ENCODE measurements at regions not wholly inside any gene's neighbourhood (a gene's known extent, or its start where the extent isn't known, plus 50 kb on each side); places are given as distances from the start of the nearest gene placed in this dataset.

- Histone ChIP-seq H3K36me3 (ENCODE audit: control insufficient read depth, insufficient read depth, low read length) (no peaks in the 10 kb centered on the region), H3K4me1 (ENCODE audit: control insufficient read depth, insufficient read depth, low read length) (no peaks in the 10 kb centered on the region), H3K27me3 (ENCODE audit: control insufficient read depth, insufficient read depth, low read length) (no peaks in the 10 kb centered on the region), H3K4me3 (ENCODE audit: low read depth in 2 of 2, low read length in 2 of 2) (no peak overlapping the region), H3K27ac (ENCODE audit: low read length) (no peak overlapping the region), H3K9me3 (ENCODE audit: control insufficient read depth, insufficient read depth, low read depth, low read length) (0 out of 2 replicates have a peak, but pooled peaks cover 12% of the 10 kb centered on the region)
- intact Hi-C loops (cut with micrococcal nuclease; ENCODE audit: unreplicated experiment) (loop anchor here (5.0 kb wide), 1 partner anchor 81 kb away; no protein-coding TSS in a partner anchor), in situ Hi-C loops (cut with HindIII; ENCODE audit: low pct_unique_long_range_greater_than_20kb, low sequenced_read_pairs) (no loop called here)
- ChIA-PET POLR2A (no interaction called here), CTCF (no interaction called here)
- DNase-seq (ENCODE audit: low read depth, low spot score) (no peak), ATAC-seq (no peak)
- no TSS peak for BruUV-seq (replicated peaks)
- TF ChIP-seq REST (IDR thresholded peaks at IDR 0.05; ENCODE audit: insufficient read depth in 1 of 2, low read depth in 2 of 2, low read length in 1 of 2) (no peak), POLR2AphosphoS5 (IDR thresholded peaks at IDR 0.05; ENCODE audit: low read depth, low read length) (no peak), CTCF (IDR thresholded peaks at IDR 0.05) (no peak), TCF7L2 (IDR thresholded peaks at IDR 0.05; ENCODE audit: low read depth, low read length) (no peak), SIN3A (IDR thresholded peaks at IDR 0.05; ENCODE audit: borderline replicate concordance, insufficient read depth, low read depth, low read length) (no peak)
Observed at GRCh38 chr3:191790934-191791333, 330.0 kb downstream of the PYDC2 start.

GRCh38 chr3:191792580-191792979 is 331.6 kb downstream of the PYDC2 start:
- intact Hi-C loops (cut with micrococcal nuclease; ENCODE audit: unreplicated experiment) = loop anchor here (5.0 kb wide), 1 partner anchor 80 kb away; no protein-coding TSS in a partner anchor
- ChIA-PET POLR2A (no interaction called here), CTCF (no interaction called here)
- H3K36me3 ChIP-seq (ENCODE audit: control insufficient read depth, insufficient read depth, low read length) = no peaks in the 10 kb centered on the region
- no peak for TF ChIP-seq CTCF (IDR thresholded peaks at IDR 0.05)
- 0 out of 2 replicates have a peak, but pooled peaks cover 12% of the 10 kb centered on the region for H3K9me3 ChIP-seq (ENCODE audit: control insufficient read depth, insufficient read depth, low read depth, low read length)
- ATAC-seq (no peak), DNase-seq (ENCODE audit: low read depth, low spot score) (no peak)
- H3K27me3 ChIP-seq (ENCODE audit: control insufficient read depth, insufficient read depth, low read length) = no peaks in the 10 kb centered on the region
- H3K27ac ChIP-seq (ENCODE audit: low read length) = no peak overlapping the region
- in situ Hi-C loops (cut with HindIII; ENCODE audit: low pct_unique_long_range_greater_than_20kb, low sequenced_read_pairs) = no loop called here
- H3K4me3 ChIP-seq (ENCODE audit: low read depth in 2 of 2, low read length in 2 of 2) = no peak overlapping the region
- H3K4me1 ChIP-seq (ENCODE audit: control insufficient read depth, insufficient read depth, low read length) = no peaks in the 10 kb centered on the region
- no TSS peak for BruUV-seq (replicated peaks)

GRCh38 chr3:191795196-191795595 is 334.2 kb downstream of the PYDC2 start:
- ChIA-PET CTCF (no interaction called here), POLR2A (no interaction called here)
- Histone ChIP-seq H3K9me3 (ENCODE audit: control insufficient read depth, insufficient read depth, low read depth, low read length) (0 out of 2 replicates have a peak, but pooled peaks cover 6% of the 10 kb centered on the region), H3K4me1 (ENCODE audit: control insufficient read depth, insufficient read depth, low read length) (no peaks in the 10 kb centered on the region), H3K27me3 (ENCODE audit: control insufficient read depth, insufficient read depth, low read length) (no peaks in the 10 kb centered on the region), H3K4me3 (ENCODE audit: low read depth in 2 of 2, low read length in 2 of 2) (no peak overlapping the region), H3K27ac (ENCODE audit: low read length) (no peak overlapping the region), H3K36me3 (ENCODE audit: control insufficient read depth, insufficient read depth, low read length) (no peaks in the 10 kb centered on the region)
- BruUV-seq (replicated peaks) = no TSS peak
- TF ChIP-seq TCF7L2 (IDR thresholded peaks at IDR 0.05; ENCODE audit: low read depth, low read length) (no peak), REST (IDR thresholded peaks at IDR 0.05; ENCODE audit: insufficient read depth in 1 of 2, low read depth in 2 of 2, low read length in 1 of 2) (no peak), POLR2AphosphoS5 (IDR thresholded peaks at IDR 0.05; ENCODE audit: low read depth, low read length) (no peak), SIN3A (IDR thresholded peaks at IDR 0.05; ENCODE audit: borderline replicate concordance, insufficient read depth, low read depth, low read length) (no peak), CTCF (IDR thresholded peaks at IDR 0.05) (no peak)
- in situ Hi-C loops (cut with HindIII; ENCODE audit: low pct_unique_long_range_greater_than_20kb, low sequenced_read_pairs) = no loop called here
- ATAC-seq = no peak
- DNase-seq (ENCODE audit: low read depth, low spot score) = no peak
- intact Hi-C loops (cut with micrococcal nuclease; ENCODE audit: unreplicated experiment) = no loop called here

Data from Panc1 (cell line).